T-cell (primary cell): ENCODE measurements at regions not wholly inside any gene's neighbourhood (a gene's known extent, or its start where the extent isn't known, plus 50 kb on each side); places are given as distances from the start of the nearest gene placed in this dataset.

Experiments
- ATAC-seq, 4 experiments: fragments of 200-7000 bp in 3 of 4; fragments of 150-1000 bp in 1 of 4; cut with Tn5 transposase; replicated peaks in 1 of 4; 1 replicate in 3 of 4; 2 replicates in 1 of 4; pipeline ENCODE4 v1.10.0; 2021; ENCODE audit warnings: moderate library complexity in 3 of 4, mild to moderate bottlenecking in 2 of 4, moderate number of reproducible peaks in 1 of 4
- CTCF ChIA-PET, 2 donors: fragments of 300-600 bp; sonication (Branson Sonifier 250); formaldehyde crosslinking; loops; one replicate each; lab custom pipeline; 2022; ENCODE audit warnings: antibody characterized with exemption in 2 of 2; lab: Charles Lee
- POLR2A ChIA-PET, 2 donors: fragments of 300-600 bp; sonication (Branson Sonifier 250); formaldehyde crosslinking; loops; one replicate each; lab custom pipeline; 2022; ENCODE audit warnings: antibody characterized with exemption in 2 of 2; lab: Charles Lee
- DNase-seq, 35 experiments: peaks; one replicate each; pipeline versions ENCODE4 v3.0.0 to v3.0.0-alpha.2; 2013 to 2023
- H3K27ac ChIP-seq: one replicate; pipeline ENCODE4 v1.5.1; 2013; ENCODE audit warnings: low read length
- H3K27me3 ChIP-seq, 2 experiments: replicated peaks in 1 of 2; 1 replicate in 1 of 2; 2 replicates in 1 of 2; pipeline versions ENCODE4 v1.6.1 to v1.7.0; 2013; ENCODE audit warnings: low read length in 1 of 2, mixed read lengths in 1 of 2; ENCODE audit not compliant: control insufficient read depth in 2 of 2, insufficient read depth in 2 of 2; ENCODE audit errors: extremely low read depth in 1 of 2
- H3K36me3 ChIP-seq, 2 donors: 1 replicate in 1 of 2; 2 replicates in 1 of 2; pipeline versions ENCODE4 v1.6.1 to v1.7.0; 2013; ENCODE audit warnings: low read length in 1 of 2; ENCODE audit not compliant: control insufficient read depth in 2 of 2, insufficient read depth in 1 of 2; ENCODE audit errors: extremely low read depth in 1 of 2
- H3K4me1 ChIP-seq, 2 experiments: 1 replicate in 1 of 2; 2 replicates in 1 of 2; pipeline versions ENCODE4 v1.6.1 to v1.7.0; 2013; ENCODE audit warnings: low read length in 2 of 2, mixed read lengths in 1 of 2; ENCODE audit not compliant: insufficient read depth in 2 of 2, control insufficient read depth in 1 of 2; ENCODE audit errors: extremely low read depth in 1 of 2
- H3K4me3 ChIP-seq, 2 donors: 1 replicate in 1 of 2; 2 replicates in 1 of 2; pipeline versions ENCODE4 v1.5.1 to v1.7.0; 2013; ENCODE audit warnings: mild to moderate bottlenecking in 2 of 2, low read length in 1 of 2, moderate library complexity in 1 of 2; ENCODE audit not compliant: control insufficient read depth in 1 of 2; ENCODE audit errors: extremely low read depth in 1 of 2
- H3K9me3 ChIP-seq: 2 replicates; pipeline ENCODE4 v1.7.0; 2013
- H3K27ac Mint-ChIP-seq, 2 donors: one replicate each; pipeline ENCODE4 v1.8.0; 2020 to 2021; ENCODE audit warnings: mild to moderate bottlenecking in 2 of 2, mixed read lengths in 2 of 2
- H3K27me3 Mint-ChIP-seq, 2 donors: one replicate each; pipeline ENCODE4 v1.8.0; 2021 to 2022; ENCODE audit warnings: mixed read lengths in 2 of 2
- H3K36me3 Mint-ChIP-seq: one replicate; pipeline ENCODE4 v1.8.0; 2021; ENCODE audit warnings: mixed read lengths
- H3K4me1 Mint-ChIP-seq, 3 donors: one replicate each; pipeline ENCODE4 v1.8.0; 2020 to 2022; ENCODE audit warnings: mixed read lengths in 3 of 3, mild to moderate bottlenecking in 1 of 3
- H3K4me3 Mint-ChIP-seq, 3 donors: one replicate each; pipeline ENCODE4 v1.8.0; 2020 to 2022; ENCODE audit warnings: mild to moderate bottlenecking in 3 of 3, mixed read lengths in 3 of 3, moderate library complexity in 3 of 3
- H3K9me3 Mint-ChIP-seq, 3 donors: one replicate each; pipeline ENCODE4 v1.8.0; 2020 to 2022; ENCODE audit warnings: mixed read lengths in 3 of 3
- WGBS: methylation state at CpG from one replicate; pipeline ENCODE4 v1.1.5; 2013; ENCODE audit warnings: missing lambda C conversion rate; ENCODE audit not compliant: insufficient coverage; 5-methylcytosine and 5-hydroxymethylcytosine counted together

DNA sequence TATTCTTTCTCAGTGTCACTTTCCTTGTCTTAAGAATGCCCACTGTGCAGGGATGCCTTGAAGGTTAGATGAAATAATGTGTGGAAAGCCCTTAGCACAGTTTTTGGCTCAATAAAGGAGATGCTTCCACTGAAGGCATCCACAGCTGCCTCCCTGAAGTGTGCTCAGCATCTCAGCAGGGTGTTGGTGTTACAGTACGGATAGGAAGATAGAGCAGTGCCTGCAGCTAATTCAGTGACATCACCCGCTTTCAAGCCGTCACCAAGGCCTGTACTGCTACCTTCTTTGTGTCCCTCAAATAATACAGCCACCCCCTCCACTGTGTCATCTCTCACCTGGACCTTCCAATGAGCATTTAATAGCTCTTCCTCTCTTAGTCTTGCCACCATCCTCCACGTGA, 59.0 kb downstream of the NDUFS5 start:
- H3K4me3 Mint-ChIP-seq = no peak overlapping the region
- POLR2A ChIA-PET = interaction anchor here in 1 of 2 donors (0.8 kb wide), 1 partner anchor 167 kb away, joined by 3 read pairs; no protein-coding TSS in a partner anchor
- no peaks in the 10 kb centered on the region for H3K36me3 Mint-ChIP-seq
- ATAC-seq = no peak
- no peaks in the 10 kb centered on the region for H3K9me3 Mint-ChIP-seq
- Histone ChIP-seq H3K27me3 (peaks cover 8 to 38% of the 10 kb centered on the region in 2 experiments), H3K9me3 (no peaks in the 10 kb centered on the region), H3K4me1 (peaks cover 0 to 14% of the 10 kb centered on the region in 2 experiments), H3K4me3 (no peak overlapping the region), H3K36me3 (no peaks in the 10 kb centered on the region), H3K27ac (no peak overlapping the region)
- CTCF ChIA-PET = interaction anchor here in 1 of 2 donors (0.5 kb wide), 1 partner anchor 257 kb away, joined by 5 read pairs; no protein-coding TSS in a partner anchor
- H3K4me1 Mint-ChIP-seq = peaks cover 5 to 16% (median 14%) of the 10 kb centered on the region in 3 donors
- peaks cover 26 to 27% of the 10 kb centered on the region in 2 donors for H3K27me3 Mint-ChIP-seq
- no peak for DNase-seq
- no CpG with 5 or more reads among the region's 4 CpGs for WGBS
- no peak overlapping the region for H3K27ac Mint-ChIP-seq

DNA sequence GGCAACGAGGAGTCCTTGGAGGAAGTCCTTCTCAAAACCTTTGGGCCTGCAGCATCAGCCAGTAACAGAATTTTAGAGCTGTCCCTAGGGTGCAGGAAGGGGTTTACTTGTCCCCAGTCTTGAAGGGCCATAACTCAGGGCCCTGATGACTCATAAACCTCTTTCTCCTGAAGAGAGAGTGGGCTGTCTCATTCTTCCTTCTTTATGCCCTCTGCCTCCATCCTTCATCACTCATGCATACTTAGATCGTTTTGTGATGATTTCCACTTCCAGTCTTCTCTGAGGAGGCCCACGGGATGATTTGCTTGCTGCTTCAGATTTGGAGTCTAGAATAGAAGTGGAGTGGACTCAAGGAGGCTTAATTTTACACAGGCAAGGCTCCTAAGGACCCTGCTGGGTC, 60.2 kb downstream of the NDUFS5 start:
- Mint-ChIP-seq H3K4me1 (peaks cover 5 to 13% (median 8%) of the 10 kb centered on the region in 3 donors), H3K27ac (no peak overlapping the region), H3K36me3 (no peaks in the 10 kb centered on the region), H3K4me3 (no peak overlapping the region), H3K9me3 (no peaks in the 10 kb centered on the region), H3K27me3 (peaks cover 19 to 20% of the 10 kb centered on the region in 2 donors)
- ATAC-seq = no peak
- CTCF ChIA-PET = no interaction called here
- POLR2A ChIA-PET = no interaction called here
- Histone ChIP-seq H3K36me3 (no peaks in the 10 kb centered on the region), H3K9me3 (no peaks in the 10 kb centered on the region), H3K4me1 (peaks cover 0 to 13% of the 10 kb centered on the region in 2 experiments), H3K27ac (no peak overlapping the region), H3K27me3 (peaks cover 3 to 30% of the 10 kb centered on the region in 2 experiments), H3K4me3 (no peak overlapping the region)
- no peak for DNase-seq
- WGBS = 52% methylated on average over 2 of the region's 3 CpGs

- H3K4me3 Mint-ChIP-seq = no peak overlapping the region
- Histone ChIP-seq H3K27me3 (peaks cover 3 to 27% of the 10 kb centered on the region in 2 experiments), H3K9me3 (no peaks in the 10 kb centered on the region), H3K4me3 (no peak overlapping the region), H3K4me1 (peaks cover 0 to 12% of the 10 kb centered on the region in 2 experiments), H3K27ac (no peak overlapping the region), H3K36me3 (no peaks in the 10 kb centered on the region)
- no peak overlapping the region for H3K27ac Mint-ChIP-seq
- WGBS = 78% methylated on average over 4 of the region's 7 CpGs
- H3K4me1 Mint-ChIP-seq = peaks cover 5 to 13% (median 8%) of the 10 kb centered on the region in 3 donors
- ATAC-seq = no peak
- DNase-seq = no peak
- no peaks in the 10 kb centered on the region for H3K36me3 Mint-ChIP-seq
- CTCF ChIA-PET = interaction anchor here in 1 of 2 donors (0.5 kb wide), 1 partner anchor 247 kb away, joined by 3 read pairs; no protein-coding TSS in a partner anchor
- no peaks in the 10 kb centered on the region for H3K9me3 Mint-ChIP-seq
- H3K27me3 Mint-ChIP-seq = peaks cover 19 to 20% of the 10 kb centered on the region in 2 donors
- POLR2A ChIA-PET = no interaction called here
These were observed 60.8 kb downstream of the NDUFS5 start for GRCh38 chr1:39086865-39087409.

- no peak overlapping the region for H3K27ac Mint-ChIP-seq
- no peak overlapping the region for H3K4me3 ChIP-seq
- peaks cover 4 to 13% (median 6%) of the 10 kb centered on the region in 3 donors for H3K4me1 Mint-ChIP-seq
- H3K9me3 ChIP-seq = no peaks in the 10 kb centered on the region
- ATAC-seq (no peak), DNase-seq (no peak)
- peaks cover 2 to 22% of the 10 kb centered on the region in 2 experiments for H3K27me3 ChIP-seq
- no peaks in the 10 kb centered on the region for H3K36me3 Mint-ChIP-seq
- H3K27ac ChIP-seq = no peak overlapping the region
- peaks cover 0 to 7% of the 10 kb centered on the region in 2 experiments for H3K4me1 ChIP-seq
- peaks cover 15% of the 10 kb centered on the region in 2 donors for H3K27me3 Mint-ChIP-seq
- 60% methylated on average over 1 of the region's 3 CpGs for WGBS
- no peaks in the 10 kb centered on the region for H3K36me3 ChIP-seq
- no peaks in the 10 kb centered on the region for H3K9me3 Mint-ChIP-seq
- ChIA-PET CTCF (interaction anchor here in 1 of 2 donors (0.5 kb wide), 1 partner anchor 247 kb away, joined by 3 read pairs; no protein-coding TSS in a partner anchor), POLR2A (no interaction called here)
- no peak overlapping the region for H3K4me3 Mint-ChIP-seq
These were observed 61.3 kb downstream of the NDUFS5 start for GRCh38 chr1:39087435-39087834.

DNA sequence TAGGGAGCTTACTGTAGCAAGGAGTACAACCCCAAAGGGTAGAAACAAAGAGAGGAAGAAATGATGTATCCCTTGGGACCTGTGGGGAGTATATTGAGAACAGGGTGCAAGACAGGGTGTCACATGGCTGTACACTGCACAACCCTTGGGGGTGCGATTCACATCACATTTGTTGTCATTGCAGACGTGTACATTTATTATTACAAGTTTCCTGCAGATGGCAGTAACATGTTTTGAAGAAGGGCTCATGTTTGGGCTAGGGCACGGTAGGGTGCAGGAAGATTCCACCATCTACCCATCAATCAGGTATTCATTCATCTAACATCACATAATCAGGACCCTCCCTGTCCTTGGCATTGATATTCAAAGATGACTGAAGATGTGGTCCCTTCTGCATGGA, 62.5 kb downstream of the NDUFS5 start:
- no peak overlapping the region for H3K4me3 ChIP-seq
- H3K4me3 Mint-ChIP-seq = no peak overlapping the region
- H3K4me1 Mint-ChIP-seq = peaks cover 0 to 12% (median 7%) of the 10 kb centered on the region in 3 donors
- no peak overlapping the region for H3K27ac Mint-ChIP-seq
- H3K36me3 ChIP-seq = no peaks in the 10 kb centered on the region
- peaks cover 0 to 15% of the 10 kb centered on the region in 2 experiments for H3K27me3 ChIP-seq
- no peaks in the 10 kb centered on the region for H3K36me3 Mint-ChIP-seq
- H3K4me1 ChIP-seq = peaks cover 0 to 7% of the 10 kb centered on the region in 2 experiments
- CTCF ChIA-PET = no interaction called here
- no peak for DNase-seq
- H3K9me3 Mint-ChIP-seq = no peaks in the 10 kb centered on the region
- POLR2A ChIA-PET = no interaction called here
- H3K27me3 Mint-ChIP-seq = peaks cover 4 to 5% of the 10 kb centered on the region in 2 donors
- ATAC-seq = no peak
- no peak overlapping the region for H3K27ac ChIP-seq
- 100% methylated on average over 1 of the region's 3 CpGs for WGBS
- no peaks in the 10 kb centered on the region for H3K9me3 ChIP-seq

DNA sequence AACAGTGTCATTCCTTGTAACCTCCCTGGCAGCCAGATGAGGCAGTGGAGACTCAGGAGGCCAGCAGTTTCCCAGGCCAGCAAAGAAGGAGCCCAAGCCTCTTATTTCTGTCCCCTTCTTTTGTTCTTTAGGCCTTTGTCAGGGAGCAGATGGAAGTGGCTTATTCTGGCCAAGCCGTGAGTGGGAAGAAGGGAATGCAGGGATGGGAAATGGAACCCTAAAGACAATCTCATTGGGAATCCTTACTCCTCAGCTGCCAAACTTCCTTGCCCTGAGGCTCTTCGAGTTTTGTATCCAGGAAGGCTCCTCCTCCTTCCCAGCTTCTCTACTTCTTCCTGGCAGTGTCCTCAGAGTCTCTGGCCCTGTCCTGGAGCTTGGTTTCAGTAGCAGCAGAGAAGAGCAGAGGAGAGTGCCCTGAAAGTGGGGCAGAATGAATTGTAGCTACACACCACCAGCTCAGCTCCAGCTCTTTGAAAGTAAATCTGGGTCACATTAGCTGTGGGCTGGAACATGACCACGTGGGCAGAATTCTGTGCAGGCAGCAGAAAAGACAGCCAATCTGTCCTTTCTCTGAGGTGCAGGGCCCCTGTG, 63.9 kb downstream of the NDUFS5 start:
- ATAC-seq (no peak), DNase-seq (no peak)
- no peaks in the 10 kb centered on the region for H3K9me3 ChIP-seq
- POLR2A ChIA-PET = no interaction called here
- no peaks in the 10 kb centered on the region for H3K9me3 Mint-ChIP-seq
- H3K36me3 Mint-ChIP-seq = no peaks in the 10 kb centered on the region
- no peak overlapping the region for H3K4me3 Mint-ChIP-seq
- 29% methylated on average over 1 of the region's 3 CpGs for WGBS
- peaks cover 0 to 8% of the 10 kb centered on the region in 2 experiments for H3K27me3 ChIP-seq
- no peaks in the 10 kb centered on the region for H3K36me3 ChIP-seq
- no peaks in the 10 kb centered on the region for H3K27me3 Mint-ChIP-seq
- H3K27ac ChIP-seq = no peak overlapping the region
- peak overlapping the region in 1 of 2 donors; percentile 28 for H3K27ac Mint-ChIP-seq
- CTCF ChIA-PET = interaction anchor here in 1 of 2 donors (0.6 to 1.6 kb wide), 4 partner anchors 8 to 472 kb away, joined by 3 to 5 read pairs (median 4); no protein-coding TSS in a partner anchor
- H3K4me1 ChIP-seq = peaks cover 0 to 7% of the 10 kb centered on the region in 2 experiments
- peaks cover 0 to 12% (median 7%) of the 10 kb centered on the region in 3 donors for H3K4me1 Mint-ChIP-seq
- no peak overlapping the region for H3K4me3 ChIP-seq
